Left colon (tissue), 2 donors: ENCODE measurements at regions not wholly inside any gene's neighbourhood (a gene's known extent, or its start where the extent isn't known, plus 50 kb on each side); places are given as distances from the start of the nearest gene placed in this dataset.
A peak's percentile ranks its signal among the peaks of the same experiment; 100 is the strongest.
"Not testable (repeated sequence)": the region's sequence is repeated elsewhere in the genome, so short reads cannot be mapped to it uniquely, and the experiment has no call there.

Experiments
- ATAC-seq: fragments of 200-7000 bp; cut with Tn5 transposase; one replicate; pipeline ENCODE4 v1.9.1; 2020; ENCODE audit warnings: mild to moderate bottlenecking, moderate library complexity
- DNase-seq, 2 donors: peaks; one replicate each; pipeline ENCODE4 v3.0.0-alpha.2; 2020
- intact Hi-C, 2 donors: fragments of 100-400 bp; cut with DNase I in 1 of 2; cut with micrococcal nuclease in 1 of 2; formaldehyde crosslinking; loops; one replicate each; pipeline versions ENCODE4 v1.11.2 to v1.14.0; 2022; cut with DNase I, micrococcal nuclease
- donor health status: DM: no; HTN: no; CAD: no.
- donor health status: DM: yes; HTN: yes; CAD: no.

- DNase-seq (no peak), ATAC-seq (no peak)
- intact Hi-C loops = no loop called here
Measured at GRCh38 chr9:25472681-25473080, 205.6 kb downstream of the TUSC1 start.

GRCh38 chr9:25472085-25472607 lies 206.1 kb downstream of the TUSC1 start:
- DNase-seq (no peak), ATAC-seq (no peak)
- intact Hi-C loops = no loop called here

- ATAC-seq = no peak
- no peak for DNase-seq
- intact Hi-C loops = no loop called here
Measured at GRCh38 chr9:25461416-25461815, 216.8 kb downstream of the TUSC1 start.

GRCh38 chr9:25453875-25454274 lies 224.4 kb downstream of the TUSC1 start:
- peak; percentile 66 for ATAC-seq
- intact Hi-C loops = no loop called here
- no peak for DNase-seq

GRCh38 chr9:25449503-25449902 lies 228.7 kb downstream of the TUSC1 start:
- ATAC-seq = no peak
- no peak for DNase-seq
- intact Hi-C loops = no loop called here

- ATAC-seq, intact Hi-C loops, DNase-seq: not testable (repeated sequence)
Measured at GRCh38 chr9:25445721-25446120, 232.5 kb downstream of the TUSC1 start.

- intact Hi-C loops = no loop called here
- ATAC-seq = peak; percentile 99
- no peak for DNase-seq
Measured at GRCh38 chr9:25442526-25442925, 235.7 kb downstream of the TUSC1 start.

GRCh38 chr9:25427898-25428297 lies 250.3 kb downstream of the TUSC1 start:
- intact Hi-C loops = no loop called here
- no peak for DNase-seq

GRCh38 chr9:25427290-25427689 lies 251.0 kb downstream of the TUSC1 start:
- intact Hi-C loops = no loop called here
- DNase-seq (no peak), ATAC-seq (no peak)

More at GRCh38 chr9:25427898-25428297, 250.3 kb downstream of the TUSC1 start:
- no peak for ATAC-seq

- intact Hi-C loops = no loop called here
- peak; percentile 53 for ATAC-seq
- DNase-seq = no peak
Measured at GRCh38 chr9:25421560-25421959, 256.7 kb downstream of the TUSC1 start.

- ATAC-seq = no peak
- intact Hi-C loops = no loop called here
- no peak for DNase-seq
Measured at GRCh38 chr9:25418974-25419373, 259.3 kb downstream of the TUSC1 start.

- ATAC-seq (no peak), DNase-seq (no peak)
- intact Hi-C loops = no loop called here
Measured at GRCh38 chr9:25415718-25416117, 262.5 kb downstream of the TUSC1 start.

GRCh38 chr9:25412646-25413045 lies 265.6 kb downstream of the TUSC1 start:
- no peak for ATAC-seq
- no peak for DNase-seq
- intact Hi-C loops = no loop called here

- ATAC-seq (no peak), DNase-seq (no peak)
- intact Hi-C loops = no loop called here
Measured at GRCh38 chr9:25397746-25398145, 280.5 kb downstream of the TUSC1 start.

GRCh38 chr9:25396828-25397227 lies 281.4 kb downstream of the TUSC1 start:
- intact Hi-C loops = no loop called here
- ATAC-seq (no peak), DNase-seq (no peak)

- intact Hi-C loops = no loop called here
- no peak for ATAC-seq
- DNase-seq = no peak
Measured at GRCh38 chr9:25381141-25381540, 297.1 kb downstream of the TUSC1 start.

- ATAC-seq (no peak), DNase-seq (no peak)
- intact Hi-C loops = no loop called here
Measured at GRCh38 chr9:25377039-25377438, 301.2 kb downstream of the TUSC1 start.

GRCh38 chr9:25374281-25374680 lies 304.0 kb downstream of the TUSC1 start:
- DNase-seq (no peak), ATAC-seq (no peak)
- intact Hi-C loops = no loop called here

- DNase-seq (no peak), ATAC-seq (no peak)
- intact Hi-C loops = no loop called here
Measured at GRCh38 chr9:25366906-25367305, 311.3 kb downstream of the TUSC1 start.

- intact Hi-C loops = no loop called here
- ATAC-seq = no peak
- no peak for DNase-seq
Measured at GRCh38 chr9:25353783-25354182, 324.5 kb downstream of the TUSC1 start.

- DNase-seq (no peak), ATAC-seq (no peak)
- intact Hi-C loops = no loop called here
Measured at GRCh38 chr9:25350011-25350410, 328.2 kb downstream of the TUSC1 start.

GRCh38 chr9:25322142-25322541 lies 356.1 kb downstream of the TUSC1 start:
- ATAC-seq (no peak), DNase-seq (no peak)
- intact Hi-C loops = no loop called here
